IPS-15b (cell line): ENCODE measurements at regions not wholly inside any gene's neighbourhood (a gene's known extent, or its start where the extent isn't known, plus 50 kb on each side); places are given as distances from the start of the nearest gene placed in this dataset.

Experiments used
- H3K27me3 ChIP-seq: one replicate; pipeline ENCODE4 v1.6.1; 2013; ENCODE audit warnings: low read length; ENCODE audit not compliant: control insufficient read depth, insufficient read depth
- H3K36me3 ChIP-seq: one replicate; pipeline ENCODE4 v1.6.1; 2013; ENCODE audit warnings: low read length; ENCODE audit not compliant: control insufficient read depth, insufficient read depth
- H3K4me1 ChIP-seq: one replicate; pipeline ENCODE4 v1.6.1; 2013; ENCODE audit warnings: mild to moderate bottlenecking, low read length; ENCODE audit not compliant: control insufficient read depth, insufficient read depth
- H3K4me3 ChIP-seq: one replicate; pipeline ENCODE4 v1.5.1; 2013; ENCODE audit warnings: low read depth, low read length
- H3K9ac ChIP-seq: one replicate; pipeline ENCODE4 v1.6.1; 2013; ENCODE audit warnings: low read depth, mild to moderate bottlenecking, low read length
- H3K9me3 ChIP-seq: one replicate; pipeline ENCODE4 v1.6.1; 2013; ENCODE audit warnings: mild to moderate bottlenecking, low read length; ENCODE audit not compliant: control insufficient read depth, insufficient read depth

DNA sequence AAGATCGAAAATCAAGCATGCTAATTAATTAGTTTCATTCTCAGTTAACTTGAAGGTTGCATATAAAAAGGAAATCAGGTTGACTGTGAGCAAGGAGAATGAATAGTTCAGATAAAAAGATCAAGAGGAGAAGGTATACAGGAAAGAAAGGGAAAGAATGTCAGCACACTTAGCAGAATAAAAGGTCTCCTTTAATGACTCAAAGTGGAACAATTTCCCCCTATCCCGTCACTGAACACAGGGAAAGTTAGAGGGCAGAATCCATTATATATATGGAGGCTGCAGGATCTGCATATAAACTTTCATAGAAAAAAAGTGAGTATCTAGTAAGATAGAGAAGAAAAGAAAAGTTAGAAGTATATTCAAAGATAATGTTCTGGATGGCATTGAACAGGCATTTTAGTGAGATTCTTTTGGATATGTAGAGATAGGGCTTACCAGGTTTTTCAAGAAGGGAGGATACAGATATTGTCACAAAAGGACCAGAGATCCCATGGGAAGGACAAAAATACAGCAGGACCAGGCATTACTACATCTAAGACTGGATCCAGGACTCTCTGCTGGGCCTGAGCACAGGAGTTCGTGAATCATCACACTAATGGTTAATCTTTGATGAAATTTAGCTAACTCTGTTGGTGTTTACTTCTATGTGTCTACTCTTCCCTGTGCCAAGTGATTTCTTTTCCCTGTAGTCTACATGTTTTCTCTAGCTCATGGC lies 988.2 kb upstream of the ARRDC3 start:
- no peaks in the 10 kb centered on the region for H3K27me3 ChIP-seq
- H3K9me3 ChIP-seq = no peaks in the 10 kb centered on the region
- H3K4me3 ChIP-seq = no peak overlapping the region
- H3K36me3 ChIP-seq = no peaks in the 10 kb centered on the region
- H3K9ac ChIP-seq = no peak overlapping the region
- H3K4me1 ChIP-seq = no peaks in the 10 kb centered on the region

DNA sequence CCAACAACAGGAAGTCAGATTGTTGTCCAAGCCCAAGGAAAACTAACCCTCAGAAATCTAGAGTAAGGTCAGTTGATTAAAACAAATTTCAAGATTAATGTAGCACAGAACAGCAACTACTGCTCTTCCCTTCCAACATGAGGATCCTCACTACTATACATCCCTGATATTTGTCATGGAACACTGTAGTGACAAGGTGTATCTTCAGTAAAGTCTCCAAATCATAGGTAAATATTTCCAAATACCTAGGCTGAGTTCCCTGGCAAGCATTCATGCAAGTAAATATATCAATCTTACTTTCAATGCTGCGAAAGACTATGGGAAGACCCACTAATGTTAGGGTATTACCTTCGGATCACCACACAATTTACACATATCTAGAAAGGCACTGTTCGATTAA lies 986.9 kb upstream of the ARRDC3 start:
- H3K27me3 ChIP-seq = no peaks in the 10 kb centered on the region
- H3K4me1 ChIP-seq = no peaks in the 10 kb centered on the region
- no peak overlapping the region for H3K4me3 ChIP-seq
- no peak overlapping the region for H3K9ac ChIP-seq
- H3K36me3 ChIP-seq = no peaks in the 10 kb centered on the region
- H3K9me3 ChIP-seq = no peaks in the 10 kb centered on the region

DNA sequence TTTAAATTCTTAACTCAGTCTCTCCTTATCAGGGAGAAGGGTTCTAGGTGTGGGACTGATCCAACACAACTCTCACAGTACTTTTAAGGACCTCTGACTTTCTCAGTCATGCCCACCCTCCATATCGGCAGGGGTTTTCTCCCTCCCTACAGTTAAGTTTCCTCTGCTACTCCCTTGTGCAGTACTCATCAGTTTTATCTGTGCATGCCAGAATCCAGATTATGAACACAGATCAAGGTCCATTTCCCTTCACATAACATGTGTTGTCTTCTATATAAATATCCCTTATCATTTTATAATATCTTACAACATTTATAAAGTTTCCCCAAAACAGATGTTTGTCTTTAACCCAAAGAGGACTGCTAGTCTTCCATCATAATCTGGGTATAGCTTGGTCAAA lies 986.5 kb upstream of the ARRDC3 start:
- Histone ChIP-seq H3K4me3 (no peak overlapping the region), H3K27me3 (no peaks in the 10 kb centered on the region), H3K9me3 (no peaks in the 10 kb centered on the region), H3K36me3 (no peaks in the 10 kb centered on the region), H3K4me1 (no peaks in the 10 kb centered on the region), H3K9ac (no peak overlapping the region)

DNA sequence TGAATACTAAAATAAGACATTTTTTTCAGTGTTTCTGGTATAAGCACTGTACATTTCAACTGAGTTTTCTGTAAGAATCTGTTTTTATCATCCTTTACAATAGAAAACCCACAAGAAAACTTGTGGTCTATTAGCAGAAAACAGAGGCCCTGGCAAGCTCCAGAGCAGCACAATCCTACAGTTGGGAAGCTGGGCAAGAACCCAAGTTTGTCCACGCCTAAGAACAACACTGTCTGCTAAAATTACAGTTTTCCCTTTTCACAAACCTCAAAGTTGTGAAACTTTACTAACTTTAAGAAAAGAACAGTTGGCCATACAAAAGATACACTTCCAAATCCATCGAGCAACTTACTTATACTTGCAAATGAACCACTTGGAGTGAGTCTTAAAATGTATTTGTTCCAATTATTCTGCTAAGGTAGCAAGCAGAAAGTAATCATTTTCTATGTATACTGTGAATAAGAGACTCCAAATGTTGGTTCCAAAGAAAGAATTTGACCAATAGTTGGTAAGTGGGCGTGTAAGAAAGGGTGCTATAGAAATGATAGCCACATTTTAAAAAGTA lies 982.0 kb upstream of the ARRDC3 start:
- Histone ChIP-seq H3K9ac (no peak overlapping the region), H3K9me3 (no peaks in the 10 kb centered on the region), H3K4me3 (no peak overlapping the region), H3K36me3 (no peaks in the 10 kb centered on the region), H3K27me3 (no peaks in the 10 kb centered on the region), H3K4me1 (no peaks in the 10 kb centered on the region)

DNA sequence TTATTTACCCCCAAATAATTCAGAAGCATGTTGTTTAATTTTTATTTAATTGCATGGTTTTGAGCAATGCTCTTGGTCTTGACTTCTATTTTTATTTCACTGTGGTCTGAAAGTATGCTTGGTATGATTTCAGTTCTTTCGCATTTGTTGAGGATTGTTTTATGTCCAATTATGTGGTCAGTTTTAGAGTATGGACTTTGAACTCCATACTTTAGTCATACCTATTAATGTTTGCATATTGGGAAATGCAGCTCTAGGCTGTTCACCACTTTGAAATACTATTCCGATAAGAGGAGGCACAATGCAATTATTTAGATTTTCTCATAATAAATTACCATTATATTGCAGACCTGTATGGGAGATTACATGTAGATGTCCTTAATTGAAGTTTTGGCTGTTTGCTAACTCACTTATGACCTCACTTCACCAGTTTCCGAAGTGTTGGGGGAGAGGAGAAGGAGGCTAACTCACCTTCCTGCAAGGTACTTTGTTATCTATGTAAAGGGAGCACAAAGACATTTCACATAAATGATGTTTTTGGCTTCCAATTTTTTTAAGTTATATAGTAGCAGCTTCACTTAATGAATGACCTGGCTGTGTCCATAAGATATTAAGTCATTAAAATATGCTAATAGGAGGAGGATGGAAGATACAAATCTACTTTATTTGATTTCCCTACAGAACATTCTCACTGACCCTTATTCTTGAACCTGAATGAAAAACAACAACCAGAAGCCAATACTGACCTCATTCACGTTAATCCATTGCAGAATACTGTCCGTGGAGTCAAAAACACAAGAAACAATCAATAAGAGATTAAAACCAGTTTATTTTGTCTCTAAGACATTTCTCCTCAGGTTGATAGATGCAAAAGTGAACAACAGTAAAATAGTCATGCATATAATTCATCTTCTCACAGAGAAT lies 970.3 kb upstream of the ARRDC3 start:
- no peaks in the 10 kb centered on the region for H3K4me1 ChIP-seq
- no peak overlapping the region for H3K4me3 ChIP-seq
- H3K9ac ChIP-seq = no peak overlapping the region
- H3K36me3 ChIP-seq = no peaks in the 10 kb centered on the region
- no peaks in the 10 kb centered on the region for H3K9me3 ChIP-seq
- H3K27me3 ChIP-seq = no peaks in the 10 kb centered on the region

DNA sequence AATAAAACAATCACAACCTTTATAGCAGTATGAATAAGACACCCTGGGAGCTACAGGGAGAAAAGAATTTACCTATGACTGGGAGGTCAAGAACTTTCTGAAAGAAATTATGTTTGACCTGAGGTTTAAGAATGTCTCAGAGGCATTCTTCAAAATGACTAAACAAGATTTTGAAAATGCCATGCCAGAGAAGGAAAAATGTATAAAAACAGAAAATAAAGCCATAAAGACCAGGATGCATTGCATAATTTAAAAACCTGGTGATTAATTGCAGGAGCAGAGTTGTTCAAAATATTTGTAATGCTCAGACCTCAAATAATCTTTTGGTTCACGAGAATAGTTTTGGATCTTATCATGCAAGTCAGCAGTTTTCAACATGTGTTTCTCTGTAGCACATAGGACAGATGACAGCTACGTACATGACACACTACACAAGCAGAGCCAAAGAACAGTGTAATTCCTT lies 954.7 kb upstream of the ARRDC3 start:
- no peaks in the 10 kb centered on the region for H3K36me3 ChIP-seq

DNA sequence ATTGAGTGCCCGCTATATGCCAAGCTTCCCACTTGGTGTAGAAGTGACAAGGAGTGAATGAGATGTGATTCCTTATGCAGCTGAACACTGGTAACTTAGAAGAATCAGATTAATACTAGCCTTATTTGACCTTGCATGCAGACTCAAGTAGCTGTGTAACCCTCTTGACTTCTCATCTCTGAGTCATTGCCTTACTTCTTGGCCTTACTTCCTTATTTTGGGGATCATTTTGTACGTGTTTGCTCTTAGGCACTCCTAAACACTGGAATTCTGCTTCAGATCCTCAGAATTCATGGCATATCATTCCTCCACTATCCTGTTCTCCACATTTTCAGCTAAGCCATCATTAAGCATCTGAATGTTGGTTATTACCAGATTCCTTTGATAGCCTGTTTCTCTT lies 948.9 kb upstream of the ARRDC3 start:
- no peaks in the 10 kb centered on the region for H3K9me3 ChIP-seq
- no peaks in the 10 kb centered on the region for H3K36me3 ChIP-seq
- no peaks in the 10 kb centered on the region for H3K4me1 ChIP-seq
- H3K9ac ChIP-seq = no peak overlapping the region
- no peak overlapping the region for H3K4me3 ChIP-seq
- H3K27me3 ChIP-seq = no peaks in the 10 kb centered on the region

More for the DNA sequence above, 954.7 kb upstream of the ARRDC3 start:
- Histone ChIP-seq H3K9me3 (no peaks in the 10 kb centered on the region), H3K4me3 (no peak overlapping the region), H3K27me3 (no peaks in the 10 kb centered on the region), H3K4me1 (no peaks in the 10 kb centered on the region), H3K9ac (no peak overlapping the region)

DNA sequence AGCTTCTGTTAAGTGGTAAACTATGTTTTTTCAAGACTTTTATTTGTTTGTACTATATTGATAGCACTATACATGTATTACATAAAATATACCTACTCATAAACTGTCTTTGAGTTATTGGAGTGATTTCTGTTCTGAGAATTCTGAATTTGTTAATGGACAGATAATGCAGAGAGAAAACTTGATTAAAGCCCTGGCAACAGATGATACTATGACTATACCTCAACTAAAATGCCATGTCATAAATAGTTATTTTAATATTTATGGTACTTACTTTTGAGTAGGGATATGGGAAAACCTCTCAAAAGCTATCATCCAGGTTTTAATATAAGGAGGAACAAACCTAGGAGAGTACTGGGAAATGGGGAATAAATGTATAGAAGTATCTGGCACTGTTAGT lies 947.2 kb upstream of the ARRDC3 start:
- H3K36me3 ChIP-seq = no peaks in the 10 kb centered on the region
- H3K27me3 ChIP-seq = no peaks in the 10 kb centered on the region
- H3K4me3 ChIP-seq = no peak overlapping the region
- no peak overlapping the region for H3K9ac ChIP-seq
- H3K4me1 ChIP-seq = no peaks in the 10 kb centered on the region
- no peaks in the 10 kb centered on the region for H3K9me3 ChIP-seq

DNA sequence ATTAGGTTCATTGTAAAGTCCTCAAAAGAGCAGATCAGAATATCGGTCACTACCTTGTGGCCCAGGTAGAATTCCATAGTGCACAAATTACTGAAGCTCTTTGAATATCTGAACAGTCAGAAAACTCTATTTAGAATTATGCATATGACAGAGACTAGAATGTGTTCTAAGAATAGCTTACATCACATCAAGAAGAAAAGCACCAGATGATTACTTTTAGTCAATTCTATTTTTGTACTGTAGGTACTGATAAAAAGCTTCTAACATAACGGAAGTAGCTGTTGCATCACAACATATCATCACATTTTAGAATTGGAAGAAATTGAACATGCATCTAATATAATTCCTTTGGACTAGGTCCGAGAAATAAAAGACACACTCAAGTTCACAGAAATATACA lies 946.6 kb upstream of the ARRDC3 start:
- Histone ChIP-seq H3K36me3 (no peaks in the 10 kb centered on the region), H3K9ac (no peak overlapping the region), H3K4me1 (no peaks in the 10 kb centered on the region), H3K27me3 (no peaks in the 10 kb centered on the region), H3K4me3 (no peak overlapping the region), H3K9me3 (no peaks in the 10 kb centered on the region)

DNA sequence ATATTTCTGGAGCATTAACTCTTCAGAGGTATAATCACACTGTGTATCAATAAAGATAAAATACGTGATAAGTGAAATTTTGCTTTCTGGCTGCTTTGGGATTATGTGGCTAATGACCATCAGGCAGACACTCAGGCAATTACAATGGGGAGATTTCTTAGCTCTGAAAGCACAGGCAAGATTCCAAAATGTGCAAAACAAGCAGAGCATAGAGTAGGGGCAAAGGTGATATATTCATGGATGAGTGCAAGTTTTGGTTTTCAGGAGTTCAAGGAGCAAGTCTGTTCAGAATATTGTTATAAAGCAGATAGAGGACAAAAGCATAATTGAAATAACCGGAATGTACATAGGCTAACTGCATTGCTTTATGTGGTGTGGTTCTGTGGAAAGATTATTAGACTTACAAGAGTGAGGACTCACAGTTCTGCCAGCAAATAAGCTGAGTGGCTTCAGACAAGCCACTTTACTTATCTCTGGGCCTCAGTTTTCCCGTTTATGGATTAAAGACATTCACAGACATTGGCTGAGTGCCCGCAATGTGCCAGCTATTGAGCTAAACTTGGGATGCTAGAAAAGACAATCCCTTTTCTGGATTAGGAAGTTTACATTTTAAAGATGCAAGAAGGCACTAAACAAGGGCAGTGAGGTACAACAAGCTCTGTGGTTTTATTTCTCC lies 945.6 kb upstream of the ARRDC3 start:
- Histone ChIP-seq H3K4me3 (no peak overlapping the region), H3K9me3 (no peaks in the 10 kb centered on the region), H3K27me3 (no peaks in the 10 kb centered on the region), H3K4me1 (no peaks in the 10 kb centered on the region), H3K36me3 (no peaks in the 10 kb centered on the region), H3K9ac (no peak overlapping the region)

DNA sequence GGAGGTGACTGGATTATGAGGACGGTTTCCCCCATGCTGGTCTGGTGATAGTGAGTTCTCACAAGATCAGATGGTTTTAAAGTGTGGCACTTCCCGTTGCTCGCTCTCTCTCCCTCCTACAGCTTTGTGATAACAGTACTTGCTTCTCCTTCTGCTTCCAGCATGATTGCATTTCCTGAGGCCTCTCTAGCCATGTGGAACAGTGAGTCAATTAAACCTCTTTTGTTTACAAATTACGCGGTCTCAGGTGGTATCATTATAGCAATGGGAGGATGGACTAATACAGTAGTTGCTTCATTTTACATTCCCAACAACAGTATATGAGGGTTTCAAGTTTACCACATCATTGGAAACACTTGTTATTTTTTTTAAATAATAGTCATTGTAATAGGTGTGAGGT lies 937.3 kb upstream of the ARRDC3 start:
- Histone ChIP-seq H3K27me3 (no peaks in the 10 kb centered on the region), H3K9me3 (no peaks in the 10 kb centered on the region), H3K9ac (no peak overlapping the region)

More for the DNA sequence above, 937.3 kb upstream of the ARRDC3 start:
- Histone ChIP-seq H3K36me3 (no peaks in the 10 kb centered on the region), H3K4me3 (no peak overlapping the region), H3K4me1 (no peaks in the 10 kb centered on the region)
